HCT116 (cell line): ENCODE measurements at regions not wholly inside any gene's neighbourhood (a gene's known extent, or its start where the extent isn't known, plus 50 kb on each side); places are given as distances from the start of the nearest gene placed in this dataset.

Source experiments
- CEBPB ChIP-seq: IDR thresholded peaks from 2 replicates; pipeline ENCODE4 v1.6.1; 2012; ENCODE audit warnings: low read depth
- EGR1 ChIP-seq: IDR thresholded peaks from 2 replicates; pipeline ENCODE4 v1.6.1; 2012; ENCODE audit warnings: low read depth
- EZH2 ChIP-seq: fragments of 200-600 bp; sonication (generic); IDR thresholded peaks from 2 replicates; pipeline ENCODE4 v1.6.1; 2017; ENCODE audit warnings: antibody characterized with exemption, mixed run types
- EZH2phosphoT487 ChIP-seq: fragments of 200-600 bp; IDR thresholded peaks from 2 replicates; pipeline ENCODE4 v1.6.1; 2018; ENCODE audit warnings: antibody characterized with exemption, borderline replicate concordance
- JUND ChIP-seq: IDR thresholded peaks from 2 replicates; pipeline ENCODE4 v1.6.1; 2012
- POLR2A ChIP-seq: IDR thresholded peaks from 2 replicates; pipeline ENCODE4 v1.7.0; 2011; ENCODE audit warnings: borderline replicate concordance; ENCODE audit not compliant: insufficient read depth, insufficient read length; ENCODE audit errors: extremely low read depth
- POLR2AphosphoS5 ChIP-seq: IDR thresholded peaks from 2 replicates; pipeline ENCODE4 v1.6.1; 2011; ENCODE audit warnings: mild to moderate bottlenecking, low read depth, low read length, moderate library complexity
- RAD21 ChIP-seq: IDR thresholded peaks from 2 replicates; pipeline ENCODE4 v1.6.1; 2012; ENCODE audit warnings: low read depth, mild to moderate bottlenecking
- SP1 ChIP-seq: IDR thresholded peaks from 2 replicates; pipeline ENCODE4 v1.6.1; 2012; ENCODE audit warnings: low read depth
- SRF ChIP-seq: IDR thresholded peaks from 2 replicates; pipeline ENCODE4 v1.6.1; 2012; ENCODE audit warnings: low read depth
- YY1 ChIP-seq: IDR thresholded peaks from 2 replicates; pipeline ENCODE4 v1.6.1; 2011; ENCODE audit warnings: low read length, low read depth, moderate library complexity, mild to moderate bottlenecking; ENCODE audit not compliant: insufficient replicate concordance; ENCODE audit errors: extremely low read depth
- TF ChIP-seq, protein P1 (sequence below), 3 experiments: fragments of 200-600 bp in 1 of 3; sonication (generic) in 1 of 3; IDR thresholded peaks in 2 of 3; conservative IDR thresholded peaks in 1 of 3; 2 replicates each; pipeline ENCODE4 v1.5.1; 2012 to 2017; ENCODE audit warnings: low read depth in 2 of 3, low read length in 2 of 3, antibody characterized with exemption in 1 of 3, borderline replicate concordance in 1 of 3, control low read depth in 1 of 3, mild to moderate bottlenecking in 1 of 3, mixed read lengths in 1 of 3, mixed run types in 1 of 3, moderate library complexity in 1 of 3; ENCODE audit not compliant: insufficient read depth in 1 of 3
- TF ChIP-seq, protein P2 (sequence below): IDR thresholded peaks from 2 replicates; pipeline ENCODE4 v1.6.1; 2012; ENCODE audit warnings: low read depth

DNA sequence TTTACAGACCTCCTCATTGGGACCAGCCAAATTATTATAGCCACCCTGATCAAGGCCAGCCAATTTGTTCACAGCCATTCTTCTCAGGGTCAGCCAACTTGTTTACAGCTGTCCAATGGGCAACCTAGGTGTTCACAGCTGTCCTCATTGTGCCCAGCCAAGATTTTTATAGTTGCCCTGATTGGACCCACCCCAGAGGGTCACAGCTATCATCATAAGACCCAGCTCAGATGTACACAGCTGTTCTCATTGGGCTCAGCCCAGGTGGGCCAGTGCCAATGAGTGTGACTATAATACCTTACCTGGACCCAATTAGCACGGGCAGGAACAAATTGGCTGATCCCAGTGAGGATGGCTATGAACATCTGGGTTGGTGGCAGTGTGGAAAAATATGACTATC, 1151.8 kb downstream of the UQCRFS1 start:
- no peak for TF ChIP-seq EZH2
- TF ChIP-seq, protein P1, sequence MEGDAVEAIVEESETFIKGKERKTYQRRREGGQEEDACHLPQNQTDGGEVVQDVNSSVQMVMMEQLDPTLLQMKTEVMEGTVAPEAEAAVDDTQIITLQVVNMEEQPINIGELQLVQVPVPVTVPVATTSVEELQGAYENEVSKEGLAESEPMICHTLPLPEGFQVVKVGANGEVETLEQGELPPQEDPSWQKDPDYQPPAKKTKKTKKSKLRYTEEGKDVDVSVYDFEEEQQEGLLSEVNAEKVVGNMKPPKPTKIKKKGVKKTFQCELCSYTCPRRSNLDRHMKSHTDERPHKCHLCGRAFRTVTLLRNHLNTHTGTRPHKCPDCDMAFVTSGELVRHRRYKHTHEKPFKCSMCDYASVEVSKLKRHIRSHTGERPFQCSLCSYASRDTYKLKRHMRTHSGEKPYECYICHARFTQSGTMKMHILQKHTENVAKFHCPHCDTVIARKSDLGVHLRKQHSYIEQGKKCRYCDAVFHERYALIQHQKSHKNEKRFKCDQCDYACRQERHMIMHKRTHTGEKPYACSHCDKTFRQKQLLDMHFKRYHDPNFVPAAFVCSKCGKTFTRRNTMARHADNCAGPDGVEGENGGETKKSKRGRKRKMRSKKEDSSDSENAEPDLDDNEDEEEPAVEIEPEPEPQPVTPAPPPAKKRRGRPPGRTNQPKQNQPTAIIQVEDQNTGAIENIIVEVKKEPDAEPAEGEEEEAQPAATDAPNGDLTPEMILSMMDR (IDR thresholded peaks at IDR 0.05 in 2 of 3, conservative IDR thresholded peaks at IDR 0.05 in 1 of 3; ENCODE audit: borderline replicate concordance in 1 of 3, insufficient read depth in 1 of 3, low read depth in 2 of 3, low read length in 2 of 3): no peak
- no peak for TF ChIP-seq SP1
- TF ChIP-seq POLR2AphosphoS5: no peak
- no peak for TF ChIP-seq POLR2A
- TF ChIP-seq EGR1: no peak
- TF ChIP-seq YY1: no peak
- TF ChIP-seq EZH2phosphoT487: no peak
- no peak for TF ChIP-seq JUND
- TF ChIP-seq RAD21: no peak
- TF ChIP-seq CEBPB: no peak
- TF ChIP-seq, protein P2, sequence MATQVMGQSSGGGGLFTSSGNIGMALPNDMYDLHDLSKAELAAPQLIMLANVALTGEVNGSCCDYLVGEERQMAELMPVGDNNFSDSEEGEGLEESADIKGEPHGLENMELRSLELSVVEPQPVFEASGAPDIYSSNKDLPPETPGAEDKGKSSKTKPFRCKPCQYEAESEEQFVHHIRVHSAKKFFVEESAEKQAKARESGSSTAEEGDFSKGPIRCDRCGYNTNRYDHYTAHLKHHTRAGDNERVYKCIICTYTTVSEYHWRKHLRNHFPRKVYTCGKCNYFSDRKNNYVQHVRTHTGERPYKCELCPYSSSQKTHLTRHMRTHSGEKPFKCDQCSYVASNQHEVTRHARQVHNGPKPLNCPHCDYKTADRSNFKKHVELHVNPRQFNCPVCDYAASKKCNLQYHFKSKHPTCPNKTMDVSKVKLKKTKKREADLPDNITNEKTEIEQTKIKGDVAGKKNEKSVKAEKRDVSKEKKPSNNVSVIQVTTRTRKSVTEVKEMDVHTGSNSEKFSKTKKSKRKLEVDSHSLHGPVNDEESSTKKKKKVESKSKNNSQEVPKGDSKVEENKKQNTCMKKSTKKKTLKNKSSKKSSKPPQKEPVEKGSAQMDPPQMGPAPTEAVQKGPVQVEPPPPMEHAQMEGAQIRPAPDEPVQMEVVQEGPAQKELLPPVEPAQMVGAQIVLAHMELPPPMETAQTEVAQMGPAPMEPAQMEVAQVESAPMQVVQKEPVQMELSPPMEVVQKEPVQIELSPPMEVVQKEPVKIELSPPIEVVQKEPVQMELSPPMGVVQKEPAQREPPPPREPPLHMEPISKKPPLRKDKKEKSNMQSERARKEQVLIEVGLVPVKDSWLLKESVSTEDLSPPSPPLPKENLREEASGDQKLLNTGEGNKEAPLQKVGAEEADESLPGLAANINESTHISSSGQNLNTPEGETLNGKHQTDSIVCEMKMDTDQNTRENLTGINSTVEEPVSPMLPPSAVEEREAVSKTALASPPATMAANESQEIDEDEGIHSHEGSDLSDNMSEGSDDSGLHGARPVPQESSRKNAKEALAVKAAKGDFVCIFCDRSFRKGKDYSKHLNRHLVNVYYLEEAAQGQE: no peak
- TF ChIP-seq SRF: no peak
